ENCODE measurements at regions not wholly inside any gene's neighbourhood (a gene's known extent, or its start where the extent isn't known, plus 50 kb on each side); places are given as distances from the start of the nearest gene placed in this dataset.

GRCh38 chr6:121828146-121828886, 392.9 kb downstream of the GJA1 start:
- H3K4me1 ChIP-seq: peaks cover 0 to 15% (median 3%) of the 10 kb centered on the region in 3 donors
- no peak overlapping the region for H3K4me3 ChIP-seq
- 57 to 76% methylated on average over 4 to 5 of the region's 5 CpGs for WGBS, 2 donors (ENCODE audit: low coverage in 1 of 2)
- no peaks in the 10 kb centered on the region for H3K9me3 ChIP-seq
- TF ChIP-seq EP300 (IDR thresholded peaks at IDR 0.05): no peak
- TF ChIP-seq CTCF (IDR thresholded peaks at IDR 0.05): no peak
- TF ChIP-seq POLR2A (IDR thresholded peaks at IDR 0.05): no peak
- no peak for TF ChIP-seq POLR2AphosphoS5 (IDR thresholded peaks at IDR 0.05)
- H3K36me3 ChIP-seq: no peaks in the 10 kb centered on the region
- no peaks in the 10 kb centered on the region for H3K27me3 ChIP-seq
- no peak for ATAC-seq
- H3K27ac ChIP-seq: no peak overlapping the region

DNA sequence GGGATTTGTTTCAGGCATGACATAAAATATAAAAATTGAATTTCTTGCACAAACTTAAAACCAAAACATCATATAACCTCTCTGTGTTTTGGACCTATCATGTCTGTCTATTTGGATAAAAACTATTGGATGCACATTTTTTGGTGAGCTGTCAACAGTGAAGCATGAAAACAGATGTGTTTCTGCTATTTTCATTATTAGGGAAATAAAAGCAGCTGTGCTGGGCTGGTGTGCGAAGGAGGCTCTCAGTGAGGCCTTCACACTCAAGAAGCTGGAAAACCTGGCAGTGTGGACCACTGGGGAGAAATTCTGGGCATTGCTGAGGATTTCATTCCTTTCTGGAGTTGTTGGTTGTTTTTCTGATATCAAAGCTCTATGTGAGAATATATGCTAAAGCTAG, 395.3 kb downstream of the GJA1 start:
- 40 to 43% methylated on average over 1 of the region's 1 CpG for WGBS, 2 donors (ENCODE audit: low coverage in 1 of 2)
- ATAC-seq: no peak

GRCh38 chr6:121835662-121836061, 400.2 kb downstream of the GJA1 start:
- Histone ChIP-seq H3K4me1 (peaks cover 0 to 6% (median 0%) of the 10 kb centered on the region in 3 donors), H3K9me3 (no peaks in the 10 kb centered on the region), H3K36me3 (no peaks in the 10 kb centered on the region), H3K27me3 (no peaks in the 10 kb centered on the region), H3K27ac (no peak overlapping the region), H3K4me3 (no peak overlapping the region)
- TF ChIP-seq CTCF (IDR thresholded peaks at IDR 0.05) (no peak), POLR2A (IDR thresholded peaks at IDR 0.05) (no peak), POLR2AphosphoS5 (IDR thresholded peaks at IDR 0.05) (no peak), EP300 (IDR thresholded peaks at IDR 0.05) (no peak)
- 11 to 50% methylated on average over 1 to 2 of the region's 2 CpGs for WGBS, 2 donors (ENCODE audit: low coverage in 1 of 2)
- no peak for ATAC-seq

More for the DNA sequence above, 395.3 kb downstream of the GJA1 start:
- no peaks in the 10 kb centered on the region for H3K9me3 ChIP-seq
- no peak overlapping the region for H3K4me3 ChIP-seq
- peaks cover 0 to 8% (median 0%) of the 10 kb centered on the region in 3 donors for H3K4me1 ChIP-seq
- no peak overlapping the region for H3K27ac ChIP-seq
- TF ChIP-seq POLR2A (IDR thresholded peaks at IDR 0.05) (no peak), EP300 (IDR thresholded peaks at IDR 0.05) (no peak), POLR2AphosphoS5 (IDR thresholded peaks at IDR 0.05) (no peak), CTCF (IDR thresholded peaks at IDR 0.05) (no peak)
- H3K36me3 ChIP-seq: no peaks in the 10 kb centered on the region
- no peaks in the 10 kb centered on the region for H3K27me3 ChIP-seq

DNA sequence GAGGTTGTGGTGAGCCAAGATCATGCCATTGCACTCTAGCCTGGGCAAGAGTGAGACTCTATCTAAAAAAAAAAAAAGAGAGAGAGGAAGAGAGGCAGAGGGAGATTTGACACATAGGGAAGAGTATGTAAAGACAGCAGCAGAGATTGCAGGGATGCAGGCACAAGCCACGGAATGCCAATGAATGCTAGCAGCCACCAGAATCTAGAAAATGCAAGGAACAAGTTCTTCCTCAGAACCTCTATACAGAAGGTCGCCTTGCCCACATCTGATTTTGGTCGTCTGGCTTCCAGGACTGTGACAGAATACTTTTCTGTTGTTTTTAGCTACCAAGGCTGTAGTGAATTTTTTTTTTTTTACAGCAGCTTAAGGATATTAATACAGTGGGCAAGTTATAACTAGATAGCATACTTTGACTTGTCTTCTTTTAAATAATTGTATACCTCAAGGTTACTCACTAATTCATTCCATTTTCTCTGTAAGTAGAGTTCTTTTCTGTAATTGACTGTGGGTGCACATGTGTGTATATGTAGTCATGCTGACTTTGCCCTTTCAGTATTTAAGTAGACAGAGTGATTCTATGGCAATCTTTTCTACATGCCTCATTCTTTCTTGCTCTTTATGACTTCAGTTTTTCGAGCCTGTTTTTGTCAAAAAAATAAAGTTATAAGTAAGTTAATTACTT, 402.2 kb downstream of the GJA1 start:
- Histone ChIP-seq H3K4me1 (no peaks in the 10 kb centered on the region), H3K9me3 (no peaks in the 10 kb centered on the region), H3K36me3 (no peaks in the 10 kb centered on the region), H3K27me3 (no peaks in the 10 kb centered on the region), H3K4me3 (no peak overlapping the region), H3K27ac (no peak overlapping the region)
- TF ChIP-seq POLR2AphosphoS5 (IDR thresholded peaks at IDR 0.05): no peak
- TF ChIP-seq POLR2A (IDR thresholded peaks at IDR 0.05): no peak
- no peak for TF ChIP-seq EP300 (IDR thresholded peaks at IDR 0.05)
- no peak for TF ChIP-seq CTCF (IDR thresholded peaks at IDR 0.05)
- no peak for ATAC-seq
- WGBS, 2 donors (ENCODE audit: low coverage in 1 of 2): 77 to 84% methylated on average over 3 to 4 of the region's 4 CpGs

DNA sequence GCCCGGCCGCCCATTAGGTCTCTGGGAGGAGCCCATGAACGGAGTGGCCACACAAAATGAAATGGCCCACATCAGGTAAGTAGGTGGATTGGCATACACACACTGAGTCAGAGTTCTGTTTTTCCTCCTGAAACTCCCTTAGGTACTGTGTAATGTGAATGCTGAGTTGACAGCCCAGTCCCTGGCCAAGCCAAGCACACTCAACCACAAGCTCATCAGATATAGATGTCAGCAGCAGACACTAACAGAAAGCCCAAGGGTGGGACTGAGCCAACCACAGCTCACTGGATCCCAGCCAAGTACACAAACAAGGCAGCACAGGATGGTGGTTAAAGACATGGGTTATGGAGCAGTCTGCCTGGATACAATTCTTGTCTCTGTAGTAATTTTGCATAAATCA, 403.4 kb downstream of the GJA1 start:
- no peak overlapping the region for H3K27ac ChIP-seq
- no peaks in the 10 kb centered on the region for H3K4me1 ChIP-seq
- ATAC-seq: no peak
- H3K36me3 ChIP-seq: no peaks in the 10 kb centered on the region
- no peak overlapping the region for H3K4me3 ChIP-seq
- H3K9me3 ChIP-seq: no peaks in the 10 kb centered on the region
- TF ChIP-seq EP300 (IDR thresholded peaks at IDR 0.05) (no peak), POLR2A (IDR thresholded peaks at IDR 0.05) (no peak), POLR2AphosphoS5 (IDR thresholded peaks at IDR 0.05) (no peak), CTCF (IDR thresholded peaks at IDR 0.05) (no peak)
- H3K27me3 ChIP-seq: no peaks in the 10 kb centered on the region
- 71 to 80% methylated on average over 3 of the region's 3 CpGs for WGBS, 2 donors (ENCODE audit: low coverage in 1 of 2)

All from gastroesophageal sphincter (tissue), 4 donors.